B cell (primary cell): ENCODE measurements at regions not wholly inside any gene's neighbourhood (a gene's known extent, or its start where the extent isn't known, plus 50 kb on each side); places are given as distances from the start of the nearest gene placed in this dataset.

Experiments
- CTCF ChIP-seq: fragments of 200-600 bp; IDR thresholded peaks from one replicate; pipeline ENCODE4 v1.8.0; 2022; ENCODE audit warnings: antibody characterized with exemption, mild to moderate bottlenecking
- EZH2 ChIP-seq: IDR thresholded peaks from 2 replicates; pipeline ENCODE4 v1.6.1; 2012; ENCODE audit warnings: borderline replicate concordance, low read depth, mild to moderate bottlenecking, moderate library complexity, low read length; ENCODE audit not compliant: insufficient read depth, poor library complexity, severe bottlenecking

GRCh38 chr15:92772626-92773244, 117.2 kb upstream of the FAM174B start:
- TF ChIP-seq CTCF, result no peak
- TF ChIP-seq EZH2, result no peak
